ENCODE measurements at regions not wholly inside any gene's neighbourhood (a gene's known extent, or its start where the extent isn't known, plus 50 kb on each side); places are given as distances from the start of the nearest gene placed in this dataset.

DNA sequence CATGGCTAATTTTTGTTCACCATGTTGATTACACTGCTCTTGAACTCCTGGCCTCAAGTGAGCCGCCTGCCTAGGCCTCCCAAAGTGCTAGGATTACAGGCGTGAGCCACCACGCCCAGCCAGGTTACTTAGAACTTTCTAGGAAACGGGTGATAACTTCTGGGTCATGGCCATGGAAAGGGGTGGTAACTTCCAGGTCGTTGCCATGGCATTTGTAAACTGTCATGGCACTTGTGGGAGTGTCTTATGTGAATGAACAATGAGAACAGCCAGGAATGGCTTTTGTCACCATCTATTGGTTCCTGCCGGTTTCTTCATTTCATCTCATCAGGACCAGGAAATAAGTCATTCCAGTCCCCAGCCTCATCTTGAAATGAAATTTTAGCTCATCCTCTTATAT, 120.9 kb downstream of the SLC16A9 start:
- intact Hi-C loops (cut with micrococcal nuclease) = no loop called here
- Histone ChIP-seq H3K27ac (ENCODE audit: low read length) (no peak overlapping the region), H3K79me2 (ENCODE audit: low read length) (no peaks in the 10 kb centered on the region), H3K4me2 (ENCODE audit: low read length) (no peak overlapping the region), H3K4me1 (ENCODE audit: insufficient read depth, low read length) (peaks cover 40% of the 10 kb centered on the region), H3F3A (ENCODE audit: low read length, unreplicated experiment) (peaks cover 7% of the 10 kb centered on the region), H2AFZ (ENCODE audit: low read length) (no peak overlapping the region), H3K9me2 (replicated peaks; ENCODE audit: low read length) (no peaks in the 10 kb centered on the region), H4K20me1 (ENCODE audit: low read length) (no peaks in the 10 kb centered on the region), H3K4me3 (ENCODE audit: low read length) (no peak overlapping the region), H3K36me3 (ENCODE audit: low read depth, low read length) (no peaks in the 10 kb centered on the region), H3K9ac (ENCODE audit: low read length) (no peak overlapping the region), H3K27me3 (ENCODE audit: low read length) (no peaks in the 10 kb centered on the region), H3K9me3 (ENCODE audit: low read length) (no peaks in the 10 kb centered on the region)
- ChIA-PET POLR2A (ENCODE audit: unreplicated experiment) (no interaction called here), CTCF (no interaction called here)
- no TSS peak for BruUV-seq (replicated peaks)
- TF ChIP-seq EZH2 (IDR thresholded peaks at IDR 0.05; ENCODE audit: low read length, unreplicated experiment) (no peak), EZH2phosphoT487 (IDR thresholded peaks at IDR 0.05; ENCODE audit: borderline replicate concordance, low read length) (no peak)
- TF ChIP-seq, protein P1, sequence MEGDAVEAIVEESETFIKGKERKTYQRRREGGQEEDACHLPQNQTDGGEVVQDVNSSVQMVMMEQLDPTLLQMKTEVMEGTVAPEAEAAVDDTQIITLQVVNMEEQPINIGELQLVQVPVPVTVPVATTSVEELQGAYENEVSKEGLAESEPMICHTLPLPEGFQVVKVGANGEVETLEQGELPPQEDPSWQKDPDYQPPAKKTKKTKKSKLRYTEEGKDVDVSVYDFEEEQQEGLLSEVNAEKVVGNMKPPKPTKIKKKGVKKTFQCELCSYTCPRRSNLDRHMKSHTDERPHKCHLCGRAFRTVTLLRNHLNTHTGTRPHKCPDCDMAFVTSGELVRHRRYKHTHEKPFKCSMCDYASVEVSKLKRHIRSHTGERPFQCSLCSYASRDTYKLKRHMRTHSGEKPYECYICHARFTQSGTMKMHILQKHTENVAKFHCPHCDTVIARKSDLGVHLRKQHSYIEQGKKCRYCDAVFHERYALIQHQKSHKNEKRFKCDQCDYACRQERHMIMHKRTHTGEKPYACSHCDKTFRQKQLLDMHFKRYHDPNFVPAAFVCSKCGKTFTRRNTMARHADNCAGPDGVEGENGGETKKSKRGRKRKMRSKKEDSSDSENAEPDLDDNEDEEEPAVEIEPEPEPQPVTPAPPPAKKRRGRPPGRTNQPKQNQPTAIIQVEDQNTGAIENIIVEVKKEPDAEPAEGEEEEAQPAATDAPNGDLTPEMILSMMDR (conservative IDR thresholded peaks at IDR 0.05; ENCODE audit: low read depth, low read length) = no peak
- no peak for ATAC-seq
- peak; percentile 30 for DNase-seq

DNA sequence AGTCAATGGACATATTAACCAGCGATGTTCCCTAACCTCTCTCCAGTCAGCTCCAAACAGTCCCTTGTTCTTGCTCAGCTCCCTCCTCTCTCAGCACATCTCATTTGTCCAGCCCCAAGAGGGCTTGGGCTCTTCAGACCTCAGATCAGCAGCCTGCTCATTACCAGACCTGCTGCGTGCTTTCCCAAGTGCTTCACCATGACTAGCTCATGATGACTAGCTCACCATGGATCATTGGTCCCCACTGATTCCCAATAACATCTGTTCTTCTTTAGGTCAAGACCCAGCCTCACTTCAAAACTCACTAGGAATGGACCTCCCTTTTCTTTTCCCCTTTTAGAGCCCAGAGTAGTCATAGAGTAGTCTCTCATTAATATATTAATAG, 121.9 kb downstream of the SLC16A9 start:
- CTCF ChIA-PET = interaction anchor here (1.0 kb wide), 1 partner anchor 35 kb away, joined by 3 read pairs; no protein-coding TSS in a partner anchor
- H3F3A ChIP-seq (ENCODE audit: low read length, unreplicated experiment) = peaks cover 7% of the 10 kb centered on the region
- intact Hi-C loops (cut with micrococcal nuclease) = no loop called here

DNA sequence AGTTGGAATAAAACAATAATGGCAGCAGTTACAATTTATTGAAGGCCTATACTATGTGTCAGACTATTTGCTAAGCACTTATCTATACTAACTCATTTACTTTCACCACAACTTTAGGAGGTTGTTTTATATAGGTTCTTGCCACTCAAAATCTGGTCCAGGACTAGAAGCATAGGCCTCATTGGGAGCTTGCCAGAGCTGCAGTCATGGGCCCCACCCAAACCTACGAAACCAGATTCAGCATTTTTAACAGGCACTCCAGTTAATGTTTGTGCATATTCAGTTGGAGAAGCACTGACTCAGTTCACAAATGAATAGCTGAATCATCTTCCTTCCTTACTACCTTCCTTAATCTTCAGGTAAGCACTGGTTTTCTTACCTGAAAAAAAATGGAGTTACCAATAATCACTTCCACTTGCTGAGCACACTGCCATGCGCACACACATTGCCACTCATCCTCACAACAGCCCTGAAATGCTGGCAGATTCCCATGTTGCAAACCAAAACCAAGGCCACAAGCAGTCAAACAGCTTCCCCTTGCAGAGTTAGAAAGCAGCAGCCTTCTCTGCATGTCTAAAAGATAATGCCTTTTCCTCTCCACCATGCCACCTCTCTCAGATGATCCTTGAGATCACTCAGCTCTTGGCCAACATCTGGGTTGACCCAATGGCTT, 122.4 kb downstream of the SLC16A9 start:
- intact Hi-C loops (cut with micrococcal nuclease) = no loop called here
- H3F3A ChIP-seq (ENCODE audit: low read length, unreplicated experiment) = peaks cover 7% of the 10 kb centered on the region
- H3K4me3 ChIP-seq (ENCODE audit: low read length) = no peak overlapping the region
- peak overlapping the region; percentile 88 for H3K27ac ChIP-seq (ENCODE audit: low read length)
- H3K4me1 ChIP-seq (ENCODE audit: insufficient read depth, low read length) = peaks cover 40% of the 10 kb centered on the region
- ChIA-PET POLR2A (ENCODE audit: unreplicated experiment) (no interaction called here), CTCF (interaction anchor here (0.7 to 1.0 kb wide), 2 partner anchors 35 to 36 kb away, joined by 3 to 4 read pairs; no protein-coding TSS in a partner anchor)
- H2AFZ ChIP-seq (ENCODE audit: low read length) = peak overlapping the region; percentile 21
- DNase-seq (peak; percentile 100), ATAC-seq (peak; percentile 84)
- peak overlapping the region; percentile 66 for H3K4me2 ChIP-seq (ENCODE audit: low read length)
- H4K20me1 ChIP-seq (ENCODE audit: low read length) = no peaks in the 10 kb centered on the region
- no peaks in the 10 kb centered on the region for H3K79me2 ChIP-seq (ENCODE audit: low read length)
- H3K9me2 ChIP-seq (replicated peaks; ENCODE audit: low read length) = no peaks in the 10 kb centered on the region
- TF ChIP-seq EZH2phosphoT487 (IDR thresholded peaks at IDR 0.05; ENCODE audit: borderline replicate concordance, low read length) = no peak
- TF ChIP-seq, protein P1 (conservative IDR thresholded peaks at IDR 0.05; ENCODE audit: low read depth, low read length) = no peak
- no peaks in the 10 kb centered on the region for H3K27me3 ChIP-seq (ENCODE audit: low read length)
- H3K9me3 ChIP-seq (ENCODE audit: low read length) = no peaks in the 10 kb centered on the region
- no peaks in the 10 kb centered on the region for H3K36me3 ChIP-seq (ENCODE audit: low read depth, low read length)
- H3K9ac ChIP-seq (ENCODE audit: low read length) = peak overlapping the region; percentile 83
- BruUV-seq (replicated peaks) = no TSS peak

More for the DNA sequence above, 121.9 kb downstream of the SLC16A9 start:
- Histone ChIP-seq H3K27me3 (ENCODE audit: low read length) (no peaks in the 10 kb centered on the region), H3K9me2 (replicated peaks; ENCODE audit: low read length) (no peaks in the 10 kb centered on the region), H2AFZ (ENCODE audit: low read length) (peak overlapping the region; percentile 21), H3K36me3 (ENCODE audit: low read depth, low read length) (no peaks in the 10 kb centered on the region), H3K79me2 (ENCODE audit: low read length) (no peaks in the 10 kb centered on the region), H3K27ac (ENCODE audit: low read length) (peak overlapping the region; percentile 88), H3K4me3 (ENCODE audit: low read length) (no peak overlapping the region), H3K9me3 (ENCODE audit: low read length) (no peaks in the 10 kb centered on the region), H3K4me2 (ENCODE audit: low read length) (peak overlapping the region; percentile 30), H3K9ac (ENCODE audit: low read length) (peak overlapping the region; percentile 65), H3K4me1 (ENCODE audit: insufficient read depth, low read length) (peaks cover 40% of the 10 kb centered on the region), H4K20me1 (ENCODE audit: low read length) (no peaks in the 10 kb centered on the region)
- DNase-seq (no peak), ATAC-seq (no peak)
- TF ChIP-seq EZH2phosphoT487 (IDR thresholded peaks at IDR 0.05; ENCODE audit: borderline replicate concordance, low read length) = no peak
- TF ChIP-seq, protein P1 (conservative IDR thresholded peaks at IDR 0.05; ENCODE audit: low read depth, low read length) = no peak
- no TSS peak for BruUV-seq (replicated peaks)
- POLR2A ChIA-PET (ENCODE audit: unreplicated experiment) = no interaction called here
